GM12872 (cell line): ENCODE measurements at regions not wholly inside any gene's neighbourhood (a gene's known extent, or its start where the extent isn't known, plus 50 kb on each side); places are given as distances from the start of the nearest gene placed in this dataset.

Source experiments
- CTCF ChIP-seq: IDR thresholded peaks from 3 replicates; pipeline ENCODE4 v1.5.1; 2011; ENCODE audit warnings: low read depth, mild to moderate bottlenecking, low read length, moderate library complexity; ENCODE audit not compliant: insufficient read depth

GRCh38 chr7:115087437-115087836 is 165.5 kb downstream of the MDFIC start:
- no peak for TF ChIP-seq CTCF

- no peak for TF ChIP-seq CTCF
Observed at GRCh38 chr7:115086146-115086841, 164.4 kb downstream of the MDFIC start.

GRCh38 chr7:115085421-115085820 is 163.5 kb downstream of the MDFIC start:
- no peak for TF ChIP-seq CTCF

- no peak for TF ChIP-seq CTCF
Observed at GRCh38 chr7:115083935-115084334, 162.0 kb downstream of the MDFIC start.

- no peak for TF ChIP-seq CTCF
Observed at GRCh38 chr7:115081772-115082171, 159.9 kb downstream of the MDFIC start.

- TF ChIP-seq CTCF = no peak
Observed at GRCh38 chr7:115078851-115079250, 157.0 kb downstream of the MDFIC start.

- no peak for TF ChIP-seq CTCF
Observed at GRCh38 chr7:115078386-115078785, 156.5 kb downstream of the MDFIC start.
